ENCODE measurements at regions not wholly inside any gene's neighbourhood (a gene's known extent, or its start where the extent isn't known, plus 50 kb on each side); places are given as distances from the start of the nearest gene placed in this dataset.

DNA sequence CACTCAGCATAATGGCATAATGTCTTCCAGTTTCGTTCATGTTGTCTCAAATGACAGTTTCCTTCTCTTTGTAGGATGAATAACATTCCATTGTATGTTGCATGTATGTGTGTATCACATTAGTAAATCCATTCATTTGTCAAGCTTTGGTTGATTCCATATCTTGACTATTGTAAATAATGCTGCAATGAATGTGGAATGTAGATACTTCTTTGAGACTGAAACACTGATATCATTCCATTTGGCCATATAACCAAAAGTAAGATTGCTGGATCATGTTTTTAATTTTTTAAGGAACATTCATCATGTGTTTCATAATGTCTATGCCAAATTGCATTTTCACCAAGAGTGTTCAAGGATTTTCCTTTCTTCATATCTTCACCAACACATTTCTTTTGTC lies 1711.4 kb upstream of the PIK3C3 start:
- H3K4me3 ChIP-seq (ENCODE audit: low read length) = no peak overlapping the region
- WGBS, 2 experiments (ENCODE audit: insufficient coverage in 1 of 2, insufficient read length in 1 of 2) = 94% methylated on average over 1 of the region's 1 CpG; no CpG with 5 or more reads in 1 of the 2 experiments
- TF ChIP-seq, protein P1, sequence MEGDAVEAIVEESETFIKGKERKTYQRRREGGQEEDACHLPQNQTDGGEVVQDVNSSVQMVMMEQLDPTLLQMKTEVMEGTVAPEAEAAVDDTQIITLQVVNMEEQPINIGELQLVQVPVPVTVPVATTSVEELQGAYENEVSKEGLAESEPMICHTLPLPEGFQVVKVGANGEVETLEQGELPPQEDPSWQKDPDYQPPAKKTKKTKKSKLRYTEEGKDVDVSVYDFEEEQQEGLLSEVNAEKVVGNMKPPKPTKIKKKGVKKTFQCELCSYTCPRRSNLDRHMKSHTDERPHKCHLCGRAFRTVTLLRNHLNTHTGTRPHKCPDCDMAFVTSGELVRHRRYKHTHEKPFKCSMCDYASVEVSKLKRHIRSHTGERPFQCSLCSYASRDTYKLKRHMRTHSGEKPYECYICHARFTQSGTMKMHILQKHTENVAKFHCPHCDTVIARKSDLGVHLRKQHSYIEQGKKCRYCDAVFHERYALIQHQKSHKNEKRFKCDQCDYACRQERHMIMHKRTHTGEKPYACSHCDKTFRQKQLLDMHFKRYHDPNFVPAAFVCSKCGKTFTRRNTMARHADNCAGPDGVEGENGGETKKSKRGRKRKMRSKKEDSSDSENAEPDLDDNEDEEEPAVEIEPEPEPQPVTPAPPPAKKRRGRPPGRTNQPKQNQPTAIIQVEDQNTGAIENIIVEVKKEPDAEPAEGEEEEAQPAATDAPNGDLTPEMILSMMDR (conservative IDR thresholded peaks at IDR 0.05) = no peak
- no peaks in the 10 kb centered on the region for H3K36me3 Mint-ChIP-seq (ENCODE audit: low read depth)
- no peaks in the 10 kb centered on the region for H3K4me1 Mint-ChIP-seq
- H3K27me3 Mint-ChIP-seq (ENCODE audit: insufficient read depth) = no peaks in the 10 kb centered on the region
- H3K4me3 Mint-ChIP-seq = no peak overlapping the region
- peaks cover 5% of the 10 kb centered on the region for H3K9me3 Mint-ChIP-seq
- no peak overlapping the region for H3K27ac Mint-ChIP-seq
- H3K36me3 ChIP-seq (ENCODE audit: control insufficient read depth, insufficient read depth, low read length) = no peaks in the 10 kb centered on the region
- no peaks in the 10 kb centered on the region for H3K9me3 ChIP-seq (ENCODE audit: control insufficient read depth, low read length)
- H3K9ac ChIP-seq (ENCODE audit: extremely low read depth, low read length, poor library complexity, severe bottlenecking) = no peak overlapping the region
- H3K27me3 ChIP-seq (ENCODE audit: control insufficient read depth, insufficient read depth, low read length, poor library complexity, severe bottlenecking) = no peaks in the 10 kb centered on the region
- DNase-seq = no peak
- no peaks in the 10 kb centered on the region for H3K4me1 ChIP-seq (ENCODE audit: control insufficient read depth, insufficient read depth, low read length)
- no peak overlapping the region for H3K27ac ChIP-seq (ENCODE audit: low read depth, low read length)

DNA sequence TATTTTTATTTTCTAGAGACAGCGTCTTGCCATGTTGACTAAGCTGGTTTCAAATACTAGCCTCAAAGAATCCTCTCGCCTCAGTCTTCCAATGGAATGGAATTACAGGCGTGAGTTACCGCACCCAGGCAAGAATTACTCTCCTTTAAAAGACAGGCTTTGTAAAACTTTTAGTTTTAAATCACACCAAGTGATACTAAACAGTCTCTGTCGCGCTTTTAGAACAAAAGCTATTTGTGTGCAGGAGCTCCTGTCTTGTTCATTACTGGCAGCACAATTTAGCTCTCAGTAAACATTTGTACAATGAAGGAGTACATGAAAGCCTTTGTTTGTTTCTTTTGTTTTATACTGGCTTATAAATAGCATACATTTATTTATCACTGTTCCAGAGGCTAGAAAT lies 1719.2 kb upstream of the PIK3C3 start:
- WGBS, 2 experiments (ENCODE audit: insufficient coverage in 1 of 2, insufficient read length in 1 of 2) = 92 to 96% methylated on average over 5 to 6 of the region's 6 CpGs
- TF ChIP-seq, protein P1 (conservative IDR thresholded peaks at IDR 0.05) = no peak

DNA sequence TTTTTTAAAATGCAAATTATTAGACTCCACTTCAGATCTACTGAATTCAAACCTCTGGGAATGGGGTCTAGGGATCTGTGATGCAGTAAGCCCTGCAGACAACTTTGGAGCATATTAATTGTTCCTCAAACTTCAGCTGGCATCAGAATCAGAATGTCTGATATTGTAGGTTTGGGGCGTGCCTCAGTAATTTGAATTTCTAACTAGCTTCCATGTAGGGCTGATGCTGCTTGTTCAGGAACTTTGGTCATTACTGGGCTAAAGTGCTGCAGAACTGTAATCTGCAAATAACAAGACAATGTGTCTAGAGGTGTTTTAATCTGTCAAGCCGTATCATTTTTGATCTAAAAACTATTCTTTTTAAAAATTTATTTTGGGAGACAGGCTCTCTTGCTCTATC lies 1719.7 kb upstream of the PIK3C3 start:
- peaks cover 23% of the 10 kb centered on the region for H3K4me1 Mint-ChIP-seq
- H3K27me3 Mint-ChIP-seq (ENCODE audit: insufficient read depth) = peaks cover 2% of the 10 kb centered on the region
- Histone ChIP-seq H3K27ac (ENCODE audit: low read depth, low read length) (no peak overlapping the region), H3K27me3 (ENCODE audit: control insufficient read depth, insufficient read depth, low read length, poor library complexity, severe bottlenecking) (no peaks in the 10 kb centered on the region), H3K9ac (ENCODE audit: extremely low read depth, low read length, poor library complexity, severe bottlenecking) (no peak overlapping the region), H3K36me3 (ENCODE audit: control insufficient read depth, insufficient read depth, low read length) (no peaks in the 10 kb centered on the region), H3K9me3 (ENCODE audit: control insufficient read depth, low read length) (no peaks in the 10 kb centered on the region), H3K4me1 (ENCODE audit: control insufficient read depth, insufficient read depth, low read length) (no peaks in the 10 kb centered on the region), H3K4me3 (ENCODE audit: low read length) (no peak overlapping the region)
- no peak overlapping the region for H3K27ac Mint-ChIP-seq
- 100% methylated on average over 1 to 2 of the region's 2 CpGs for WGBS, 2 experiments (ENCODE audit: insufficient coverage in 1 of 2, insufficient read length in 1 of 2)
- no peak overlapping the region for H3K4me3 Mint-ChIP-seq
- TF ChIP-seq, protein P1 (conservative IDR thresholded peaks at IDR 0.05) = no peak
- H3K36me3 Mint-ChIP-seq (ENCODE audit: low read depth) = no peaks in the 10 kb centered on the region
- H3K9me3 Mint-ChIP-seq = peaks cover 5% of the 10 kb centered on the region
- no peak for DNase-seq

More for the DNA sequence above, 1719.2 kb upstream of the PIK3C3 start:
- Histone ChIP-seq H3K4me1 (ENCODE audit: control insufficient read depth, insufficient read depth, low read length) (no peaks in the 10 kb centered on the region), H3K27ac (ENCODE audit: low read depth, low read length) (no peak overlapping the region), H3K9ac (ENCODE audit: extremely low read depth, low read length, poor library complexity, severe bottlenecking) (no peak overlapping the region), H3K9me3 (ENCODE audit: control insufficient read depth, low read length) (no peaks in the 10 kb centered on the region), H3K36me3 (ENCODE audit: control insufficient read depth, insufficient read depth, low read length) (no peaks in the 10 kb centered on the region), H3K4me3 (ENCODE audit: low read length) (no peak overlapping the region), H3K27me3 (ENCODE audit: control insufficient read depth, insufficient read depth, low read length, poor library complexity, severe bottlenecking) (no peaks in the 10 kb centered on the region)
- Mint-ChIP-seq H3K9me3 (peaks cover 4% of the 10 kb centered on the region), H3K36me3 (ENCODE audit: low read depth) (no peaks in the 10 kb centered on the region), H3K4me3 (no peak overlapping the region), H3K27me3 (ENCODE audit: insufficient read depth) (no peaks in the 10 kb centered on the region), H3K4me1 (peaks cover 23% of the 10 kb centered on the region), H3K27ac (no peak overlapping the region)
- no peak for DNase-seq

All from endodermal cell (in vitro differentiated cells).